PFSK-1 (cell line): ENCODE measurements at regions not wholly inside any gene's neighbourhood (a gene's known extent, or its start where the extent isn't known, plus 50 kb on each side); places are given as distances from the start of the nearest gene placed in this dataset.

Source experiments
- POLR2AphosphoS5 ChIP-seq: IDR thresholded peaks from 2 replicates; pipeline ENCODE4 v1.6.1; 2012; ENCODE audit warnings: low read depth, mild to moderate bottlenecking, control low read depth, low read length, moderate library complexity
- TAF1 ChIP-seq: IDR thresholded peaks from 2 replicates; pipeline ENCODE4 v1.6.1; 2012; ENCODE audit warnings: low read length, control low read depth, borderline replicate concordance; ENCODE audit not compliant: insufficient read depth
- TF ChIP-seq, protein P1 (sequence below), 2 experiments: IDR thresholded peaks; 2 replicates each; pipeline versions ENCODE4 v1.6.1 to v1.8.0; 2011 to 2012; ENCODE audit warnings: low read depth in 2 of 2, low read length in 2 of 2, control low read depth in 1 of 2, inconsistent platforms in 1 of 2, mild to moderate bottlenecking in 1 of 2, moderate library complexity in 1 of 2; ENCODE audit not compliant: insufficient read depth in 1 of 2

DNA sequence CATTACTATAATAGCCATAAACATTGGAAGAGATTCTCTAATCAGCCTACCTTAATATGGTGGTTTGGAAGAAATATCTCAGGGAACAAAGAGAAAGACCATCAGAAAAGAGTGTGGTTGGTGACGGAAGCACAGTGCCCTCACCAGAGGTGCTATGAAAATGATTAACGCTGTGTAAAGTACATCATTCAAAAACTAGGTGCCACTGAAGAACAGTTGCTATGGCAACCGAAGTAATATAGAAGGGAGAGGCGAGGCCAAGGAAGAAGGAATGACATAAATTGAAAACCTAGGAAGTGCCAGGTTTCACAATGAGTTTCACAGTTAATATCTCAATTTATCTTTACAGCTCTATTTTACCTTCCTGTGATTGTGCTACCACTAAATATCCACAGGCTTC, 57.0 kb upstream of the ARSJ start:
- TF ChIP-seq, protein P1, sequence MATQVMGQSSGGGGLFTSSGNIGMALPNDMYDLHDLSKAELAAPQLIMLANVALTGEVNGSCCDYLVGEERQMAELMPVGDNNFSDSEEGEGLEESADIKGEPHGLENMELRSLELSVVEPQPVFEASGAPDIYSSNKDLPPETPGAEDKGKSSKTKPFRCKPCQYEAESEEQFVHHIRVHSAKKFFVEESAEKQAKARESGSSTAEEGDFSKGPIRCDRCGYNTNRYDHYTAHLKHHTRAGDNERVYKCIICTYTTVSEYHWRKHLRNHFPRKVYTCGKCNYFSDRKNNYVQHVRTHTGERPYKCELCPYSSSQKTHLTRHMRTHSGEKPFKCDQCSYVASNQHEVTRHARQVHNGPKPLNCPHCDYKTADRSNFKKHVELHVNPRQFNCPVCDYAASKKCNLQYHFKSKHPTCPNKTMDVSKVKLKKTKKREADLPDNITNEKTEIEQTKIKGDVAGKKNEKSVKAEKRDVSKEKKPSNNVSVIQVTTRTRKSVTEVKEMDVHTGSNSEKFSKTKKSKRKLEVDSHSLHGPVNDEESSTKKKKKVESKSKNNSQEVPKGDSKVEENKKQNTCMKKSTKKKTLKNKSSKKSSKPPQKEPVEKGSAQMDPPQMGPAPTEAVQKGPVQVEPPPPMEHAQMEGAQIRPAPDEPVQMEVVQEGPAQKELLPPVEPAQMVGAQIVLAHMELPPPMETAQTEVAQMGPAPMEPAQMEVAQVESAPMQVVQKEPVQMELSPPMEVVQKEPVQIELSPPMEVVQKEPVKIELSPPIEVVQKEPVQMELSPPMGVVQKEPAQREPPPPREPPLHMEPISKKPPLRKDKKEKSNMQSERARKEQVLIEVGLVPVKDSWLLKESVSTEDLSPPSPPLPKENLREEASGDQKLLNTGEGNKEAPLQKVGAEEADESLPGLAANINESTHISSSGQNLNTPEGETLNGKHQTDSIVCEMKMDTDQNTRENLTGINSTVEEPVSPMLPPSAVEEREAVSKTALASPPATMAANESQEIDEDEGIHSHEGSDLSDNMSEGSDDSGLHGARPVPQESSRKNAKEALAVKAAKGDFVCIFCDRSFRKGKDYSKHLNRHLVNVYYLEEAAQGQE (IDR thresholded peaks at IDR 0.05; ENCODE audit: insufficient read depth in 1 of 2, low read depth in 2 of 2, low read length in 2 of 2), result no peak
- TF ChIP-seq TAF1, result no peak
- no peak for TF ChIP-seq POLR2AphosphoS5
